GM19193 (cell line): ENCODE measurements at regions not wholly inside any gene's neighbourhood (a gene's known extent, or its start where the extent isn't known, plus 50 kb on each side); places are given as distances from the start of the nearest gene placed in this dataset.

Experiments
- POLR2A ChIP-seq: IDR thresholded peaks from 4 replicates; pipeline ENCODE4 v1.6.1; 2011; ENCODE audit not compliant: insufficient read depth, insufficient read length; ENCODE audit errors: extremely low read depth

- TF ChIP-seq POLR2A: no peak
Observed at GRCh38 chr2:122319539-122320132, 564.2 kb downstream of the TSN start.

- no peak for TF ChIP-seq POLR2A
Observed at GRCh38 chr2:122322815-122323214, 567.4 kb downstream of the TSN start.

GRCh38 chr2:122323927-122324326 lies 568.5 kb downstream of the TSN start:
- TF ChIP-seq POLR2A: no peak

GRCh38 chr2:122326471-122326870 lies 571.0 kb downstream of the TSN start:
- TF ChIP-seq POLR2A: no peak

GRCh38 chr2:122328816-122329215 lies 573.4 kb downstream of the TSN start:
- no peak for TF ChIP-seq POLR2A

- TF ChIP-seq POLR2A: no peak
Observed at GRCh38 chr2:122329278-122329677, 573.8 kb downstream of the TSN start.

GRCh38 chr2:122333932-122334331 lies 578.5 kb downstream of the TSN start:
- no peak for TF ChIP-seq POLR2A

GRCh38 chr2:122338000-122338399 lies 582.5 kb downstream of the TSN start:
- no peak for TF ChIP-seq POLR2A

- TF ChIP-seq POLR2A: no peak
Observed at GRCh38 chr2:122340246-122340645, 584.8 kb downstream of the TSN start.

GRCh38 chr2:122341007-122341406 lies 585.6 kb downstream of the TSN start:
- no peak for TF ChIP-seq POLR2A

- no peak for TF ChIP-seq POLR2A
Observed at GRCh38 chr2:122357998-122358397, 602.5 kb downstream of the TSN start.

- TF ChIP-seq POLR2A: no peak
Observed at GRCh38 chr2:122358729-122359128, 603.3 kb downstream of the TSN start.

- no peak for TF ChIP-seq POLR2A
Observed at GRCh38 chr2:122363885-122364284, 608.4 kb downstream of the TSN start.

- TF ChIP-seq POLR2A: no peak
Observed at GRCh38 chr2:122366427-122366826, 611.0 kb downstream of the TSN start.

- TF ChIP-seq POLR2A: no peak
Observed at GRCh38 chr2:122366969-122367645, 611.7 kb downstream of the TSN start.

GRCh38 chr2:122367646-122368010 lies 612.2 kb downstream of the TSN start:
- TF ChIP-seq POLR2A: no peak
